HL-60 (cell line): ENCODE measurements at regions not wholly inside any gene's neighbourhood (a gene's known extent, or its start where the extent isn't known, plus 50 kb on each side); places are given as distances from the start of the nearest gene placed in this dataset.

ENCODE experiments used
- GABPA ChIP-seq: IDR thresholded peaks from 2 replicates; pipeline ENCODE4 v1.6.1; 2012; ENCODE audit warnings: low read depth
- POLR2AphosphoS5 ChIP-seq: IDR thresholded peaks from 2 replicates; pipeline ENCODE4 v1.6.1; 2012; ENCODE audit warnings: low read depth
- SPI1 ChIP-seq: IDR thresholded peaks from 2 replicates; pipeline ENCODE4 v1.6.1; 2012; ENCODE audit warnings: low read depth, mild to moderate bottlenecking, borderline replicate concordance
- TF ChIP-seq, protein P1 (sequence below): IDR thresholded peaks from one replicate; pipeline ENCODE4 v1.5.1; 2011; ENCODE audit warnings: low read length, control low read depth, inconsistent platforms; ENCODE audit not compliant: insufficient read depth
- TF ChIP-seq, protein P2 (sequence below): IDR thresholded peaks from 2 replicates; pipeline ENCODE4 v1.6.1; 2012; ENCODE audit warnings: low read depth; ENCODE audit not compliant: insufficient replicate concordance

DNA sequence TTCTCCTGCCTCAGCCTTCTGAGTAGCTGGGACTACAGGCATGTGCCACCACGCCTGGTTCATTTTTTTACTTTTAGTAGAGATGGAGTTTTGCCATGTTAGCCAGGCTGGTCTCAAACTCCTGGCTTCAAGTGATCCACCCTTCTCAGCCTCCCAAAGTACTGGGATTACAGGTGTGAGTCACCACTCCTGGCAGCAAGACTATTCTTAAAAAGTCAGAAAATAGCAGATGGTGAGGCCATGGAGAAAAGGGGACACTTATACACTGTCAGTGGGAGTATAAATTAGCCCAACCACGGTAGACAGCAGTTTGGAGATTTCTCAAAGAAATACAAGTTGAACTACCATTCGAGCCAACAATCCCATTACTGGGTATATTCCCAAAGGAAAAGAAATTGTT, 603.3 kb upstream of the TBL1XR1 start:
- TF ChIP-seq, protein P1, sequence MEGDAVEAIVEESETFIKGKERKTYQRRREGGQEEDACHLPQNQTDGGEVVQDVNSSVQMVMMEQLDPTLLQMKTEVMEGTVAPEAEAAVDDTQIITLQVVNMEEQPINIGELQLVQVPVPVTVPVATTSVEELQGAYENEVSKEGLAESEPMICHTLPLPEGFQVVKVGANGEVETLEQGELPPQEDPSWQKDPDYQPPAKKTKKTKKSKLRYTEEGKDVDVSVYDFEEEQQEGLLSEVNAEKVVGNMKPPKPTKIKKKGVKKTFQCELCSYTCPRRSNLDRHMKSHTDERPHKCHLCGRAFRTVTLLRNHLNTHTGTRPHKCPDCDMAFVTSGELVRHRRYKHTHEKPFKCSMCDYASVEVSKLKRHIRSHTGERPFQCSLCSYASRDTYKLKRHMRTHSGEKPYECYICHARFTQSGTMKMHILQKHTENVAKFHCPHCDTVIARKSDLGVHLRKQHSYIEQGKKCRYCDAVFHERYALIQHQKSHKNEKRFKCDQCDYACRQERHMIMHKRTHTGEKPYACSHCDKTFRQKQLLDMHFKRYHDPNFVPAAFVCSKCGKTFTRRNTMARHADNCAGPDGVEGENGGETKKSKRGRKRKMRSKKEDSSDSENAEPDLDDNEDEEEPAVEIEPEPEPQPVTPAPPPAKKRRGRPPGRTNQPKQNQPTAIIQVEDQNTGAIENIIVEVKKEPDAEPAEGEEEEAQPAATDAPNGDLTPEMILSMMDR, result no peak
- TF ChIP-seq POLR2AphosphoS5 (no peak), SPI1 (no peak), GABPA (no peak)
- TF ChIP-seq, protein P2, sequence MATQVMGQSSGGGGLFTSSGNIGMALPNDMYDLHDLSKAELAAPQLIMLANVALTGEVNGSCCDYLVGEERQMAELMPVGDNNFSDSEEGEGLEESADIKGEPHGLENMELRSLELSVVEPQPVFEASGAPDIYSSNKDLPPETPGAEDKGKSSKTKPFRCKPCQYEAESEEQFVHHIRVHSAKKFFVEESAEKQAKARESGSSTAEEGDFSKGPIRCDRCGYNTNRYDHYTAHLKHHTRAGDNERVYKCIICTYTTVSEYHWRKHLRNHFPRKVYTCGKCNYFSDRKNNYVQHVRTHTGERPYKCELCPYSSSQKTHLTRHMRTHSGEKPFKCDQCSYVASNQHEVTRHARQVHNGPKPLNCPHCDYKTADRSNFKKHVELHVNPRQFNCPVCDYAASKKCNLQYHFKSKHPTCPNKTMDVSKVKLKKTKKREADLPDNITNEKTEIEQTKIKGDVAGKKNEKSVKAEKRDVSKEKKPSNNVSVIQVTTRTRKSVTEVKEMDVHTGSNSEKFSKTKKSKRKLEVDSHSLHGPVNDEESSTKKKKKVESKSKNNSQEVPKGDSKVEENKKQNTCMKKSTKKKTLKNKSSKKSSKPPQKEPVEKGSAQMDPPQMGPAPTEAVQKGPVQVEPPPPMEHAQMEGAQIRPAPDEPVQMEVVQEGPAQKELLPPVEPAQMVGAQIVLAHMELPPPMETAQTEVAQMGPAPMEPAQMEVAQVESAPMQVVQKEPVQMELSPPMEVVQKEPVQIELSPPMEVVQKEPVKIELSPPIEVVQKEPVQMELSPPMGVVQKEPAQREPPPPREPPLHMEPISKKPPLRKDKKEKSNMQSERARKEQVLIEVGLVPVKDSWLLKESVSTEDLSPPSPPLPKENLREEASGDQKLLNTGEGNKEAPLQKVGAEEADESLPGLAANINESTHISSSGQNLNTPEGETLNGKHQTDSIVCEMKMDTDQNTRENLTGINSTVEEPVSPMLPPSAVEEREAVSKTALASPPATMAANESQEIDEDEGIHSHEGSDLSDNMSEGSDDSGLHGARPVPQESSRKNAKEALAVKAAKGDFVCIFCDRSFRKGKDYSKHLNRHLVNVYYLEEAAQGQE, result no peak
